GM21515 (cell line): ENCODE measurements at regions not wholly inside any gene's neighbourhood (a gene's known extent, or its start where the extent isn't known, plus 50 kb on each side); places are given as distances from the start of the nearest gene placed in this dataset.
"Not testable (repeated sequence)": the region's sequence is repeated elsewhere in the genome, so short reads cannot be mapped to it uniquely, and the experiment has no call there.

Experiments used
- ATAC-seq: cut with Tn5 transposase; IDR thresholded peaks from one replicate; pipeline ENCODE4 v1.9.1; 2021; ENCODE audit not compliant: unreplicated experiment

DNA sequence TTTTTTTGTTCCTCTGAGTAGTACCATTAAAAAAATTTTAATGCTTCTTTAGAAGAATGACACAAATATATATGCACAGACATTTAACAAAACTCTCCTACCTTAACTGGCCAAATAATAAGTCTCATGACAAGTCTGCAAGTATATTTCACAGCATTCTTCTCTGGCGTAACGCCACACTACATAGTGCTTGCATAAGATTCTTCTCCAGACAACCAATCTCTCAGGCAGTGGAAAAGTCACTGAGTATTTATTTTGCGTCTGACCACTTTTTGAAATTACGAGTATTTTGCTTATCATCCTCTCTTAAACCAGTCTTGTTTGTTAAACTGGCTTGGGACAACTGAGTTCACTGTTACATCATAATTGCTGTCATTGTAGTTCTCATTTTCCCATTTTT is 749.2 kb downstream of the ADCYAP1 start:
- no peak for ATAC-seq

DNA sequence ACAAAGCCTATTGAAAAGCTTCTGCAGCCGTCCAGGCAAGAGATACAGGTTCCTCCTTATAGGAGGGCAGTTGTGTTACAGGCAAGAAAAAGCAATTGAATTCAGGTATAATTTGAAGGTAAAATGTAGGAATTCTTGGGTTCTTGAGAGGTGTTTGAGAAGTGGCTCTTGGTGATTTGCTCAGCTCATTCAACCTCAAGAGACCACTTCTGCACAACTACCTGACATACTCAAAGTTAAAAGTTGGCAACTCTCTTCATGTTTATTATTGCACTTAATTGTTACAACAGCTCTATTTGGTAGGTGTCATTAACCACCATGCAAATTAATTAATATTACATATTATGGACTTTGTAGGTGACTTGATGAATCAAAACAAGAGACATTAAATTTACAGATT is 753.2 kb downstream of the ADCYAP1 start:
- ATAC-seq = no peak

DNA sequence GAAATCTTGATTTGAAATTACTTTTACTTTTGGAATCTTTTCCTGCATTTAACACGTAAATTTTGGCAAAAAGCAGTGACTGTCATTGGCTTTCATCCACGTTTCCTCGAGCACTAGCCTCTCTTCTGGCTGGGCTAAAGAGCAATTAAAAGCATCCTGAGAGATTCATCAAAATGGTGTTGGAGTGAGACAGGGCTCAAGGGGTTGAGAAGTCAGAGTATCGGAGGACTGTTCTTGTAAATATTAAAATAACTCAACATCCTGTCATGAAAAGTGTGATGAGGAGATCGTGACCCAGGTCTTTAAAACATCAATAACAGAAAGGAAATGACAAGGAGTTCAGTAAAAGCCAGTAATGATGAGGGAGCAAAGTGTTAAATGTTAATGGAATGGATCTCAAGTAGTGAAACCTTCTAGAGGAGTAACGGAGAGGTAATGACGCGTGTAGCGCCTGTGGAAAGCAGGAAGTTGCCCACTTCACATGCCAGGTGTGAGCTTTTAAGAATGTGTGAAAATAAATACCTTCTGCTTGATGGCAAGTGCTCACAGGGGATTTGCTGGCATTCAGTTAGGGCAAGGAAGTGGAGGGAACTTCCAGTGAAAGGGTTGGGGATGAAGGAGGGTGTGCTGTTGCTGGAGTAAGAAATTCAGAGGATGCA is 754.4 kb downstream of the ADCYAP1 start:
- ATAC-seq = no peak

DNA sequence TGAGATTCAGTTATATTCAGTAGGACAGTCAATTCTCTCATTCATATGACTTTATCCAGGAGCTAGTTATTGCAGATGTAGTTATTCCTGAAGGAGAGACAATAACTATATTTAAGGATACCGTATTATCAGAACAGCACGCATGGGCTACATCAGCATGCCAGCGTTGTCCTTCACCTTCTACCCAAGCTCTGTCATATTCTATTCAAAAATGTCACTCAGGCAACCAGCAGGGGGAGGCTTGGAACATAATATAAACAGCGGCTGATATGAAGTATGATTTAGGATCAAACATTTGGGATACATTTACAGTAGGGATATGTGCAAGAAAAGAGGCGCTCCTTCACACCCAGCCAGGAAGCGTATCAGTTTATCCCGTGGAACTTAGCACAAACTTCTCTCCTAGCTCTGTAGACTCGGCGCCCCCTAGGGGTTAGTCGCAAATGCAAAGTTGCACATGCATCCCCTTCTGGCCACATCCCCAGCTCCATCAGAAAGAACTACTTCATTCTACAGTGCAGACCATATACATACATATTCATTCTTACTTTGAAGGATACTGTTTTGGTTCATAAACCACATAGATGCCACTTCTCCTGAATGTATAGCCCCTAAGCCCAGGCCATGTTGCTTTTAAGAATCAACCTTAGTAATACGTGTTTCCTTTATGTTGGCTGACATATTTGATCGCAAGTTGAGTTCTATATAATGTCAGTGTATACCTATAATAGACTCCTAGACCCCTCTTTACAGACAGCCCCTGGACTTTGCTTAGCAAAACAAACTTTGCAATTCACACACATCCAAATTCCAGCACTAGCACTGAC is 759.4 kb downstream of the ADCYAP1 start:
- no peak for ATAC-seq

DNA sequence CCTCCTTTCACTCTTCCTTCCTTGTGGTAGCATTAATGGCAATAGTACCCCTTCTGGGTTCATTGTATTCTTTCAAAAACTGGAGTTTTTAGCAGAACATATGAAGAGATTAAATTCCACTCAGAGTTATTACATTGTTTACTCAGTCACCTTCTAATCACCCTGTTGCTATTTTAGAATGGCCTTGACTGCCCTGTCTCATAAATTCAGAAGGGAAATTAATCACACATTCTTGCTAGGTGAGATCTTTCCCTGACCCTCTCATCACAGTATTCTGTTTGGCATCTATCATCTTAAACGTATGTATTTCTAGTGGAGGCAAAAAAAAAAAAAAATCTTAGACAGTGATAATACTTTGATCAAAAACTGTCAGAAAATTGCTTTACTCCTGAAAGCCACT is 760.4 kb downstream of the ADCYAP1 start:
- ATAC-seq = no peak

DNA sequence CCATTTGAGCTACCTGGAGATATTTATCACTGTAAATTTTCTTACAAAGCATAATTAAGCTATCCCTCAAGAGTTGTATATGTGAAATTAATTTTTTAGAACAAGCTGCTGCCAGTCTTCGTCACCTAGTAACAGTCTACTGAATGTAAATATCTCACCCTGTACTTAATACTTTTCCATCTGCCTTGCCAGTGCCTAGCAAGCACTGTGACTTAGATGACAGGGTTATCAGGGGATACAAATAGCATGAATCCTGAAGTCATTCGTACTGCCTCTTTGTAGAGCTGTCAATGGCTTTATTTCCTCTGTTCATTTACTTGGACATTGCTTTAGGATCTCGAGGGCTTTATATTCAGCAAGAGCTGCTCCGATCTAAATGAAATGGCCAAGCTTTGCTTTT is 763.6 kb downstream of the ADCYAP1 start:
- ATAC-seq = no peak

DNA sequence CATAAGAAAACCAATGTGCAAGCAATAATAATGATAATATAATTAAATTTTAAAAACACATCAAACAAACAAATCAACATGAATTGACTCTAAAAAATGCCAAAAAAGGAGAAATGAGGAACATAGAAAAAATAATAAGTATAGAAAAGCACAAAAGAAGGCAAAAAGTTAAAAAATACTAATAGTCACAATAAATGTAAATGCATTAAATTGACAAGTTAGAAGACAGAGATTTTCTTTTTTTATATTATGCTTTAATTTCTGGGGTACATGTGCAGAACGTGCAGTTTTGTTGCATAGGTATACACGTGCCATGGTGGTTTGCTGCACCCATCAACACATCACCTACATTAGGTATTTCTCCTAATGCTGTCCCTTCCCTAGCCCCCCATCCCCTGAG is 767.0 kb downstream of the ADCYAP1 start:
- not testable (repeated sequence) for ATAC-seq

DNA sequence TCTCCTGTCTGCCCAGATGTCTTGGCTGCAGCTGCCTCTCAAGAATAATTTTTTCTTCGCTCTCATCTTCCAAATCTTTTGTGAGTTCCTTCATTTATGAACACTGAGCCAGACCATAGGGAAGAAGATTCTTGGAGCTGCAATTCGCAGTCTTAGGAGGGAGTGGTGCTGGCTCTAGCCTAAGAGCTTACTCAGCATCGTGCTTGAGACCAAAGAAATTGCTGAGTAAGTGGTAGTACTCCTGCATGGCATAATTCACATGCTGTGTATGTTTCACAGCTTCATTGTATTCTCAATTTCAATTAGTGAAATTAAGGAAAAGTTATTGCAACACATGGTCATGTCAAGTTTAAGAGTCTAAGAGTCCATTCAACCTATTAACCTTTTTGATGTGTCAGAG is 771.7 kb downstream of the ADCYAP1 start:
- ATAC-seq = no peak

DNA sequence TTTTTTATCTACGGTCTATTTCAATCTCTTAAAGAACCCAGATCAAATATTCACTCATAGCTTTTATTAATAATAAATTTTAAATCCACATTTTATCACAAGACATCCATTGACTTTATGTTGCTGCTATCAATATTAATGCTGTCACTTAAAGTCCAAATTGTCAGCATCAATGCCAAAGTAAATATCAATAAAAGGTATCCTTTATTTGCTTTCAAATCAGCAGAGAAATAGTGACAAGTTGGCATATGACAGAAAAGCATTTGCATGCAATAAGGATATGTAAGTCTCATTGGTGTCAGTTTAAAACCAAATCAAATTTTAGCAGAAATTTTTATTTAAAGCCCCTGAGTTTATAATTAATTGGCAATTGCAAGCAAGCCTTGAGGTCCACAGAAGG is 775.4 kb downstream of the ADCYAP1 start:
- ATAC-seq = no peak

DNA sequence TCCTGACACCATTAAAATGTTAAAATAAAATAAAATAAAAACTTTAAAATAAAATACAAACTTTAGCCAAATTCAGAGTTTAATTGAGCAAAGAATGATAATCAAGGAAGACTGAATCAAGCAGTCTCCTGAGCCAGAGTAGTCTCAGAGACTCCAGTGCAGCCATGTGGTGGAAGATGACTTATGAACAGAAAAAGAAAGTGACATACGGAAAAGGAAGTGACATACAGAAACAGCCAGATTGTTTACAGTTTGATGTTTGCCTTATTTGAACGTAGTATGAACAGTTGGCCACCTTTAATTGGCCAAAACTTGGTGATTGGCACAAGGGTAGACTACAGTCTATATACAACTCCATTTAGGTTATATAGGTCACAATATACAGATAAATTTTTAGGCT is 787.2 kb downstream of the ADCYAP1 start:
- no peak for ATAC-seq

DNA sequence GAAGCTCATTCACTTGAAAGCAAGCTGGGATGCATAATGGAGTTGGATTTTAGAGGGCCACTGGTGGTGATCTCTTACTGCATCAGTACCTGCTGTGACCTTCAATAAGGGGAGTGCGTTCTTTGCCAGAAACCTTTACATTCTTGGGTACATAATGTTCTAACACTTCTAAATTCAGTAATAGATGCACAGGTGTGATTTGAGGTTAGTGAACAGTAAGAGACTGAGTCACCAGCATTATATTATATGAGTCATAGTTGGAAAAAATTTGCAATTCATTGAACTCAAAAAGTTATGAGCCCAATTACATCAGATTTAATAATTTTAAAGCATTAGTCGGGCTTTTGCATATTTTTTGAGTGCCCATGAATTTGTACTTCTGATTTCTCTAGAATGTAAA is 803.3 kb downstream of the ADCYAP1 start:
- ATAC-seq = no peak

DNA sequence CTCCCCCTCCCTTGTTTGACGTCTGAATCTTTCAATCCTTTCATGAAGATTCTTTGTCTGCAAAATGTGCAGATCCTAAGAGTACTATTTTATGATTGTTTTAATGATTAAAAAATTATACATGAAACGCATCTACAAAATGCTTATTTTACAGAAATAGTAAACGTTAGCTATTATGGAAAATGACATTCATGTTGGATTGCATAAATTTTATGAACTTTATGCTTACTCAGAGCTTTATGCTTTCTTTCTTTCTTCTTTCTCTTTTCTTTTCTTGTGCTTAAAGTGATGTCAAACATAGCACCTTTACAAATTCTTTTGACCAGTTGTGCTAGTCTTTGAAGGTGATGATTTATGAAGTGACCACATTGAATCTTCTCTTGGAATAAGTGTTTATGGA is 805.4 kb downstream of the ADCYAP1 start:
- no peak for ATAC-seq

DNA sequence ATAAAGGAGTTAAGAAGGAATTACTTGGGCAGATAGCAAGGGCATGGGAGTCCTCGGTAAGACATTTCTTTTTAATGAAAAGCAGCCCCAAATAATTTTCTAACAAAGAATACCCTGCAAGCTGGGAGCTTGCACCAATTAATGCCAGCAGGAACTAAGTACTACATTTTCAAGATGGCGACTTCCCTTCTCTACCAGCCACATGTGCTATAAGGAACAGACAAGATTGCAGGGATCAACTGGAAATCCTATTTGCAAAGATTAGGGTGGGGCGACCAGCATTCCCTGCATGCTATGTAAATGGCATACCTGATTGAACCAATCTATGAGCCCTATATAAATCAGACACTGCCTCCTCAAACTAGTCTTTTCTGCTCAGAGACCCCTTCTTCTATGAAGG is 827.5 kb downstream of the ADCYAP1 start:
- ATAC-seq = no peak

DNA sequence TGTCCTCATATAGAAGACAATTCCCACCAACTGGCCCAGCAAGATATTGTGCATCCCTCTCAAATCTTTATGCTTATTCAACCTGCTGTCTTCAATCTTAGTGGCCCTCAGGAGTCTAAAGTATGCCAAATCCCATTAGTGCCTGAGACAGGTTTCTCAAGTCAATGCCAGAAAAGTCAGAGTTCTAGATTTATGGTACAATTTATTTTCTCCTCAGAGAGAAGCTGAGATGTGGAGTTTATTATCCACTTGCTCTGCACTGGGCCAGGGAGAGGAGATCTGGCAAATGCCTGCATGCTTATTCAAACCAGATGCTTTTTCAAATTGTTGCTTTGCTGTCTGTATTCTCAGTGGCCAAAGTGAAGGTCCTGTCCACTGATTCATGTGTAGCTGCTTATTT is 825.2 kb downstream of the METTL4 start:
- ATAC-seq = no peak

DNA sequence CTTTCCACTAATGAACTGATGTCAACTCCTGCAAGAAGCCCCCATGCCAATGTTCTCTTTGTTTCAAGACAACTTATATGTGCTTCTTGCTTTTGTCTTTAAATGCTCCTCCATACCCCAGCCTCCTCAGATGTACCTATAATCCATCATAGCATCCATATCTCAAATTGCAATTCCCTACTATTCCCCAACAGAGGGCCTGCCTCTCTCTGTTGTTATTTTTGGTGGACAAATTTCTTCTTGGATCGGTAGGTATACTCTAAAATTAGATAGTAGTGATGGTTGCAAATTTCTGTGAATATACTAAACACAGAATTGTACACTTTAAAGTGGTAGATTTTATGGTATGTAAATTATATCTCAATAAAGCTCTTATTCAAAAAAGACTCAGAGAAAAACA is 820.1 kb downstream of the METTL4 start:
- ATAC-seq = no peak

DNA sequence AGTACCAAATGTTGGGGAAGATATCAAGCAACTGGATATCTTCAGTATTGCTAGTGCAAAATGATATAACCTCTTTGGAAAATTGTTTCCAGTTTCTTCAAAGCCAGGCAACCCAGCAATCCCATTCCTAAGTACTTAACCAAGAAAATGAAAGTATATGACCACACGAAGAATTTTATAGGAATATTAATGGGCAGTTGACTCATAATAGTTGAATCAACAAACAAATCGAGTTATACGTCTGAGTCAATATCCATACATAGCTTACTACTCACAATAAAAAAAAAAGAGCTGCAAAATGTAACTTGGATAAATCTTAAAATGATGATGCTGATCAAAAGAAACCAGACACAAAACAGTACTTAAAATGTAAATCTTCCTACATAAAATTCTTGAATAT is 810.4 kb downstream of the METTL4 start:
- ATAC-seq = no peak

DNA sequence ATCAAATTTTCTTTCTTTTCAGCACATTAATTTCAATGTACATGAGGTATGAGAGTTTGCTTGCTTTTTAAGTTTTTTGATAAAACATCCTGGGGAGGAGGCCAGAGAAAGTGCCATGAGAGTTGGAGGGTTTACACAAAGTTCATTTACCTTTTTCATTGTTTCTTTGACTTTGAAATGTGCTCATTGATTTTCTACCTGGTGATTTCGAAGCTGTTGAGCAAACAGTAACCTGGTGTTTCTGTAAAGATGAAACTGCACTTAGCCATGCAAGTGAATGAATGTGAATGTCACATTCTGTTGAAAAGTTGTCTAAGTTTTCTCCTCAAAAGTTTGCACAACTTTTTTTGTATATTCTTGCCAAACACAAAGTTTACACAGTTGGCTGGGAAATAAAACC is 797.0 kb downstream of the METTL4 start:
- no peak for ATAC-seq

DNA sequence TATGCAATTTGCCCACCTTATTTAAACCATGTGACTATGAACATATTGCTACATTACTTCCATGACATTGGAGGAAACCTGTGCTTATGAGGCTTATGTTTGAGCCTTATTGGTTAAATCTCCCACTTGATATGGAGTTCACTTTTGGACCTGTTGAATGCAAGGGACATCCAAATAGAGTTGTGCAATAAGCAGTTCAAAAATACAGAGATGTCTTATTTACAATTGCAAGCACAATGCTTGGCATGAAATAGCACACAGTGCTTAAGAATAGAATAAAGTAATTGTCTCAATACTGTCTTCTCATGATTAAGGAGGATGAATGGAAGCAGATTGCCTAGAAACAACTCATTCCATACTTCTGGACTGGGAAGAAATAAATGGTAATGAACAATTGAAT is 793.5 kb downstream of the METTL4 start:
- ATAC-seq = no peak

DNA sequence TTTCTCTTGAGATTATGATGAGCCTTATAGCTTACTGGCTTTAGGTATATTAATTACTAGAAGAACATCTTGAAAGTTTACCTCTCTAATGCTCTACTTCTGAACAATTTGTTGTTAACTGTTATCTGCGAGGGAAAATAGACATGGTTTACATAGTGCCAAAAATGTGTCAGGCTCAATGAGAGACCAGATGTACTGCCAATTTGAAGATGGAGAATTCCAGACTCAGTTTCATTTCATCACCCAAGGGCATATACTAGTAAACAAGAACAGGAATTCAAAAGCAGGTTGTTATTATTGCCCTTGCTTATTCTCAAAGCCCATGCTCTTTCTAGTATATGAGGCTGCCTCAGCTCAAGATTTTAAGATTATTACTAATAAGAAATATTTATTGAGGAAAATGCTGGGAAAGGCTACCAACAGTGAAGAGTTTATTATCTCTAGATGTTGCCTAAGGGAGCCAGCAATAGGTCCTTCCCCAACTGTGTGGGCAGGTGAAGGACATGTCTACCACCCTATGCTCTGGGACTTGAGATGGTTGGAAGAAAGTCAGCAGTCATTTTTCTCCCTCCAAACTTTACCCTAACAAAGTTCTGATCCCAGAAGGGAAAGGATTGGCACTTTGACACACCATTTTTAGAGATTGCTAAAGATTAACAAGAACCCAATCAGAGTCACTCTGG is 792.7 kb downstream of the METTL4 start:
- ATAC-seq = no peak

DNA sequence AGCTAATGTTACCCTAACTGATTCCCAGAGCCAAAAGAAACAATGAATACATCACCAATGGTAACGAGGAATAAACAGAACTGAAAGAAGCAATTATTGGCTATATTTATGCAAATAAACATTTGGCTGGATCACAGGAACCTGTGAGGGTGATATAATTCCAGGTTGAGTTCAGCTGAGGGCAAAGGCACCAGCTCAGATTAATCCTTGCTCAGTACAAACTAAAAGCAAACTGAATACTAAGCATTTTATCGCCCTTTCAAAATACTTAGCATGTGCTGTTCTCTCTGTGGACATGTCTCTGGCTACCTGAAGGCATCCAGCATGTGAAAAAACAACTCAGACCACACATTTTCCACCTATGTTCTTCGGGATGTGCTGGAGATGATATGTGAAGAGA is 791.7 kb downstream of the METTL4 start:
- no peak for ATAC-seq

DNA sequence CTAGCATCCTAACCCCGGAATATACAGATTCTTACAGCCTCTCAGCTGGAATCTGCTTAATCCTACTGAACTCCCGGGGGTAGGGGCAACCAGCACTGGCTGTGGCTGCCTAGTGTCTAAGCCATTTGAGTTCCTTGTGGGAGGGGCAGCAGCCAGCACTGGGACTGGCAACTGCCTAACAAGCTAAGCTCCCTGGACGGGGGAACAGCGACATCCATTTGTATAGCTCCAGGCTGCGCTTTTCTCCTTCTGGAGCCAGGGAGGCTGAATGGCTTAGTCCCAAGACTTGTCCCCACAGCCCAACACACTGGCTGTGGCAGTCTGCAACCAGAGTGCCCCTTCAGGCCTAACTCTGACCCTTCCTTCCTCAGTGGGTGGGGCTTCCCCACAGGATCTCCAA is 787.2 kb downstream of the METTL4 start:
- no peak for ATAC-seq

DNA sequence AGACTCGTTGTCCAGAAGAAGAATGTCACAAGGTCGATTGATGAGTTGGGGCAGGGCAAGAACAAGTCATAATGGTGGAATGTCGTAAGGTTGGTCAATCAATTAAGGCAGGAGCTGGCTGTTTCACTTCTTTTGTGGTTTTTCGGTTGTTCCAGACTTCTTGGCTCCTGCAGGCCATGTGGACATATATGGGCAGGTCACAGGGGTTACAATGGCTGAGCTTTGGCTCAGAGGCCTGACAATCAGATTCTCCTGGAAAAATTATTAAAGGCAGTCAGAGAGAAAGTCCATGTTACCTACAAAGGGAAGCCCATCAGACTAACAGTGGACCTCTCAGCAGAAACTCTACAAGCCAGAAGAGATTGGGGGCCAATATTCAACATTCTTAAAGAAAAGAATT is 785.3 kb downstream of the METTL4 start:
- ATAC-seq = not testable (repeated sequence)
